Neural cell (in vitro differentiated cells): ENCODE measurements at regions not wholly inside any gene's neighbourhood (a gene's known extent, or its start where the extent isn't known, plus 50 kb on each side); places are given as distances from the start of the nearest gene placed in this dataset.

Source experiments
- POLR2AphosphoS5 ChIP-seq: IDR thresholded peaks from 2 replicates; pipeline ENCODE4 v1.6.1; 2012
- RAD21 ChIP-seq: fragments of 450-650 bp; conservative IDR thresholded peaks from 2 replicates; pipeline ENCODE4 v1.6.1; 2014; ENCODE audit warnings: antibody characterized with exemption, mild to moderate bottlenecking, moderate library complexity
- TF ChIP-seq, protein P1 (sequence below): fragments of 450-650 bp; IDR thresholded peaks from 2 replicates; pipeline ENCODE4 v1.5.1; 2014; ENCODE audit warnings: antibody characterized with exemption, mild to moderate bottlenecking, moderate library complexity; ENCODE audit not compliant: poor library complexity, severe bottlenecking

DNA sequence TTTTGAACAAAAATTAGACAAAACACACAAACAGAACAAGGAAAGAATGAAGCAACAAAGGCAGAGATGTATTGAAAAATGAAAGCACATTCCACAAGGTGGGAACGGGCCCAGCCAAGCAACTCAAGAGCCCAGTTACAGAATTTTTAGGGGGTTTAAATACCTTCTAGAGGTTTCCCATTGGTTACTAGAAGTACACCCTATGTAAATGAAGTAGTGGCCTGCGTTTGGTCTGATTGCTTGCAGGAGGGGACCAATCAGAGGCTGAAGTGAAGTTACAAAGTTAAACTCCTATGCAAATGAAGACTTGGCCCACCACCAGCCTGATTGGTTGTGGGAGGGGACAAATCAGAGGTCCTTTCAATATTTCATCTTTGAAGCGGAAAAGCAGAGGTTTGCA is 593.7 kb upstream of the MMS22L start:
- TF ChIP-seq, protein P1, sequence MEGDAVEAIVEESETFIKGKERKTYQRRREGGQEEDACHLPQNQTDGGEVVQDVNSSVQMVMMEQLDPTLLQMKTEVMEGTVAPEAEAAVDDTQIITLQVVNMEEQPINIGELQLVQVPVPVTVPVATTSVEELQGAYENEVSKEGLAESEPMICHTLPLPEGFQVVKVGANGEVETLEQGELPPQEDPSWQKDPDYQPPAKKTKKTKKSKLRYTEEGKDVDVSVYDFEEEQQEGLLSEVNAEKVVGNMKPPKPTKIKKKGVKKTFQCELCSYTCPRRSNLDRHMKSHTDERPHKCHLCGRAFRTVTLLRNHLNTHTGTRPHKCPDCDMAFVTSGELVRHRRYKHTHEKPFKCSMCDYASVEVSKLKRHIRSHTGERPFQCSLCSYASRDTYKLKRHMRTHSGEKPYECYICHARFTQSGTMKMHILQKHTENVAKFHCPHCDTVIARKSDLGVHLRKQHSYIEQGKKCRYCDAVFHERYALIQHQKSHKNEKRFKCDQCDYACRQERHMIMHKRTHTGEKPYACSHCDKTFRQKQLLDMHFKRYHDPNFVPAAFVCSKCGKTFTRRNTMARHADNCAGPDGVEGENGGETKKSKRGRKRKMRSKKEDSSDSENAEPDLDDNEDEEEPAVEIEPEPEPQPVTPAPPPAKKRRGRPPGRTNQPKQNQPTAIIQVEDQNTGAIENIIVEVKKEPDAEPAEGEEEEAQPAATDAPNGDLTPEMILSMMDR: no peak
- no peak for TF ChIP-seq RAD21
- TF ChIP-seq POLR2AphosphoS5: no peak
